GM21737 (cell line): ENCODE measurements at regions not wholly inside any gene's neighbourhood (a gene's known extent, or its start where the extent isn't known, plus 50 kb on each side); places are given as distances from the start of the nearest gene placed in this dataset.

Source experiments
- ATAC-seq: cut with Tn5 transposase; IDR thresholded peaks from one replicate; pipeline ENCODE4 v1.9.1; 2021; ENCODE audit warnings: mild to moderate bottlenecking, moderate library complexity; ENCODE audit not compliant: unreplicated experiment

DNA sequence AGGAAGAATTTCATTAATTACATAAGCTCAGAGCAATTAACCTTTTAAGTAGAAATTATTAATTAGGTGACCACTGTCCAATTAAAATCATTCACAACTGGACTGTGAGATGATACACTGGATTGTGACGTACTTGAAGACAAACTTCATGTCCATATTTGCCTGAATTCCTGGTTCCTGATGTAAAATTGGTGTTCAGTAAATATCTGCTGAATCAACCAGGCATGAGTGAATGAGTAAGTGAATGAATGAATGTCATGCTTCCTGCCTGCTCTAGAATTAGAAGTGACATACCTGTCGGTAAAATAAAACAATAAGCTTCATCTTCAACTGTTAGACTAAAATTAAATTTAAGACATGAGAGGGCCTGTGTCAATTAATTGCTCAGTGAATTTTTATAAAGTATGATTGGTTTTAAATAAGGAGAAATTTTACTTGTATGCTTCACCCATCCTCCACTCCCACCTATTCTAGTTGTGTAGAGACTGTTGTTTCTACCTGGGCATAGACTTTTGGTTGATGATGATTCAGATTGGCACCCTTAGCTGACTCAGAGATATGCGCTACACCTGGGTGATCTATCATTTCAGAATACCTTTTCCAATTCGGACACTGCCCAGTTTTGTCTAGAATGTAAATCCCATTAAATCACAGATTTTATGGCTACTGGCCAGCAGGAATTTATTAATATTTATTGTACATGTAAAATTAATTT lies 56.9 kb upstream of the PTGS2 start:
- ATAC-seq: no peak

DNA sequence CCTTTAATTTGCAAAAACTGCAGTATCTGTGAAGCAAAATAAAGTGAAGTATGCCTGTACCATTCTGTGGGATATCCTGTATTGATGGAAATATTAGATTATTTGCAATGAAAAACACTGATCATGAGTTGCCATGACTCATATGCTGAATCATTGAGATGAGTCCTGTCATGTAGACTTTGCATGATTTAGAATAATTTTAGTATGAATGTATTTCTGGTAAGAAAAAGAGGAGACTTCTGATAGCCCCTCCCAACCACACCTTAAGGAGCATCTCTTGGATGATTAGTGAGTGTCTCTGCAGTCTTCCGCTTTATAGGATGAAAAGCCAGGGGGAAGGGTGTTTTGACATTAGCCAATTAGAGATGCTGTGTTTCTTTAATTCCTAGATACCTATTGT lies 55.2 kb upstream of the PTGS2 start:
- ATAC-seq: no peak

DNA sequence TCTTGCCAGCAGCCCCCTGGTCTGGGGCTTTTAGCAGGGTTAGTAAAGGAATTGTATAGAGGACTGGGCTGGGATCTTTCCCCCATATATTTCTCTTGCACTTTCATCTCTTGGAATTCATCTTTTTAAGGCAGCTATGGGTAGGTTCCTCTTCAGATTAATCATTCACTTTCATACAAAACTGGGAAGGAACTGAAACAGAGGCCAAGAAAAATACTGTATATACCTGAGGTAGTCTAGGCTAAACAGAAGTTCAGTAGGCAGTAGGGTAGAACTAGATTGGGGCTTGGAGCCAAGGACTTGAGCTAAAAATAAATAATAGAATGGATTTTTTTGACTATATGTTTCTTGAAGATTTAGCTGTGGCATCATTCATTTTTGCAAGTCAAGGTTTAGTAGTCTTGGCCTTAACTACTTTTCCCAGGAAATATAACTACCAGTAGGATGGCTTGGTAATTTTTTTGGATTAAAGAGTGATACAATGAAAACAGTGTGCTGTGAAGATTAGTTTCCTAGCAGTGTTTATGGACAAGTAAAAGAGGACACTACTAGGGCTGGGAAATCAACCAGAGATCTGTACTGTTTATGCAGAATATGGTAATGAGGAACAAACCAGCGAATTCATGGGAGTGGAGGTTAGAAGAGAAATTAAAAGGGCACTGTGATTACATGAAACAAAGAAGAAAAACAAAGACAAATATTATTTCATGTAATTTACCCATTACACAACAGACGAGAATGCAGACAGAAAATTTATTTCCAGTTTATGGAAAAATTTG lies 50.9 kb upstream of the PTGS2 start:
- no peak for ATAC-seq
